ENCODE measurements at regions not wholly inside any gene's neighbourhood (a gene's known extent, or its start where the extent isn't known, plus 50 kb on each side); places are given as distances from the start of the nearest gene placed in this dataset.

DNA sequence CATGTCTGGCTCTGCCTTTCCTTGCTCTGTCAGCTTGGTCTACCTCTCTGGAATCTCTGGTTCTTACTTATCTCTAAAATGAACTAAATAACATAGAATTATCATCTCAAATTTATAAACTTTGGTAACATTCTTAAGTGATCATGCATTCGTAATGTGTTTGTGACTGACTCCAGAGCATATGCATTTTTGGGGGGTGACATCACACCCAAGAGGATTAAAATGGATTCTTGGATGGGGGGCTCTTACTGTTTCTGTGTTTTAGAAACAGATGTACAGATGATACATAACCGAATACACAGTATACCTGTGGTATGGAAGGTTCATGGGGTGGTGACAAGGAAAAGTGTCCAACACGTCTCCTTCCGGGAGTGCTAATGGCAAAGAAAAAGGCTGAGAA, 1162.1 kb downstream of the VRK1 start:
- POLR2A ChIA-PET: no interaction called here
- CTCF ChIA-PET: interaction anchor here (0.7 kb wide), 1 partner anchor 720 kb away, joined by 3 read pairs; no protein-coding TSS in a partner anchor
- Histone ChIP-seq H3K4me3 (ENCODE audit: low read depth, low read length) (no peak overlapping the region), H3K27ac (ENCODE audit: extremely low read depth, low read depth, low read length) (no peak overlapping the region), H3K9me3 (ENCODE audit: control insufficient read depth, insufficient read depth, low read depth, low read length) (no peaks in the 10 kb centered on the region), H3K4me1 (ENCODE audit: control insufficient read depth, insufficient read depth, low read length) (no peaks in the 10 kb centered on the region), H3K36me3 (ENCODE audit: control insufficient read depth in 2 of 2, insufficient read depth in 1 of 2, low read length in 2 of 2) (no peaks in the 10 kb centered on the region)
- TF ChIP-seq, protein P1, sequence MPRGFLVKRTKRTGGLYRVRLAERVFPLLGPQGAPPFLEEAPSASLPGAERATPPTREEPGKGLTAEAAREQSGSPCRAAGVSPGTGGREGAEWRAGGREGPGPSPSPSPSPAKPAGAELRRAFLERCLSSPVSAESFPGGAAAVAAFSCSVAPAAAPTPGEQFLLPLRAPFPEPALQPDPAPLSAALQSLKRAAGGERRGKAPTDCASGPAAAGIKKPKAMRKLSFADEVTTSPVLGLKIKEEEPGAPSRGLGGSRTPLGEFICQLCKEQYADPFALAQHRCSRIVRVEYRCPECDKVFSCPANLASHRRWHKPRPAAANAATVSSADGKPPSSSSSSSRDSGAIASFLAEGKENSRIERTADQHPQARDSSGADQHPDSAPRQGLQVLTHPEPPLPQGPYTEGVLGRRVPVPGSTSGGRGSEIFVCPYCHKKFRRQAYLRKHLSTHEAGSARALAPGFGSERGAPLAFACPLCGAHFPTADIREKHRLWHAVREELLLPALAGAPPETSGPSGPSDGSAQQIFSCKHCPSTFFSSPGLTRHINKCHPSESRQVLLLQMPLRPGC (tag by site-specific recombination; IDR thresholded peaks at IDR 0.05): no peak
- TF ChIP-seq ZNF629 (tag by site-specific recombination; IDR thresholded peaks at IDR 0.05): no peak
- TF ChIP-seq HOXC10 (CRISPR knock-in tag; IDR thresholded peaks at IDR 0.05): no peak
- TF ChIP-seq MYNN (tag by site-specific recombination; IDR thresholded peaks at IDR 0.05; ENCODE audit: borderline replicate concordance): no peak
- no peak for TF ChIP-seq MEIS1 (CRISPR knock-in tag; IDR thresholded peaks at IDR 0.05; ENCODE audit: borderline replicate concordance)
- no peak for TF ChIP-seq ZNF76 (tag by site-specific recombination; IDR thresholded peaks at IDR 0.05; ENCODE audit: borderline replicate concordance, low read depth)
- no peak for TF ChIP-seq SALL2 (tag by site-specific recombination; IDR thresholded peaks at IDR 0.05; ENCODE audit: borderline replicate concordance)
- TF ChIP-seq, protein P2, sequence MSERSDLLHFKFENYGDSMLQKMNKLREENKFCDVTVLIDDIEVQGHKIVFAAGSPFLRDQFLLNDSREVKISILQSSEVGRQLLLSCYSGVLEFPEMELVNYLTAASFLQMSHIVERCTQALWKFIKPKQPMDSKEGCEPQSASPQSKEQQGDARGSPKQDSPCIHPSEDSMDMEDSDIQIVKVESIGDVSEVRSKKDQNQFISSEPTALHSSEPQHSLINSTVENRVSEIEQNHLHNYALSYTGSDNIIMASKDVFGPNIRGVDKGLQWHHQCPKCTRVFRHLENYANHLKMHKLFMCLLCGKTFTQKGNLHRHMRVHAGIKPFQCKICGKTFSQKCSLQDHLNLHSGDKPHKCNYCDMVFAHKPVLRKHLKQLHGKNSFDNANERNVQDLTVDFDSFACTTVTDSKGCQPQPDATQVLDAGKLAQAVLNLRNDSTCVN (tag by site-specific recombination; optimal IDR thresholded peaks at IDR 0.05): no peak
- no peak for TF ChIP-seq ZNF24 (tag by site-specific recombination; IDR thresholded peaks at IDR 0.05)
- no peak for TF ChIP-seq ZNF184 (tag by site-specific recombination; IDR thresholded peaks at IDR 0.05)
- TF ChIP-seq, protein P3, sequence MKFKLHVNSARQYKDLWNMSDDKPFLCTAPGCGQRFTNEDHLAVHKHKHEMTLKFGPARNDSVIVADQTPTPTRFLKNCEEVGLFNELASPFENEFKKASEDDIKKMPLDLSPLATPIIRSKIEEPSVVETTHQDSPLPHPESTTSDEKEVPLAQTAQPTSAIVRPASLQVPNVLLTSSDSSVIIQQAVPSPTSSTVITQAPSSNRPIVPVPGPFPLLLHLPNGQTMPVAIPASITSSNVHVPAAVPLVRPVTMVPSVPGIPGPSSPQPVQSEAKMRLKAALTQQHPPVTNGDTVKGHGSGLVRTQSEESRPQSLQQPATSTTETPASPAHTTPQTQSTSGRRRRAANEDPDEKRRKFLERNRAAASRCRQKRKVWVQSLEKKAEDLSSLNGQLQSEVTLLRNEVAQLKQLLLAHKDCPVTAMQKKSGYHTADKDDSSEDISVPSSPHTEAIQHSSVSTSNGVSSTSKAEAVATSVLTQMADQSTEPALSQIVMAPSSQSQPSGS (tag by site-specific recombination; IDR thresholded peaks at IDR 0.05; ENCODE audit: low read depth): no peak
- no peak for TF ChIP-seq ZNF350 (tag by site-specific recombination; IDR thresholded peaks at IDR 0.05)
- TF ChIP-seq, protein P4, sequence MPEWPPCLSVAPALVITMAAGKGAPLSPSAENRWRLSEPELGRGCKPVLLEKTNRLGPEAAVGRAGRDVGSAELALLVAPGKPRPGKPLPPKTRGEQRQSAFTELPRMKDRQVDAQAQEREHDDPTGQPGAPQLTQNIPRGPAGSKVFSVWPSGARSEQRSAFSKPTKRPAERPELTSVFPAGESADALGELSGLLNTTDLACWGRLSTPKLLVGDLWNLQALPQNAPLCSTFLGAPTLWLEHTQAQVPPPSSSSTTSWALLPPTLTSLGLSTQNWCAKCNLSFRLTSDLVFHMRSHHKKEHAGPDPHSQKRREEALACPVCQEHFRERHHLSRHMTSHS (tag by site-specific recombination; IDR thresholded peaks at IDR 0.05): no peak
- TF ChIP-seq ZNF341 (tag by site-specific recombination; IDR thresholded peaks at IDR 0.05; ENCODE audit: low read depth): no peak
- TF ChIP-seq ZNF660 (tag by site-specific recombination; IDR thresholded peaks at IDR 0.05): no peak
- TF ChIP-seq ZNF843 (tag by site-specific recombination; IDR thresholded peaks at IDR 0.05): no peak
- no peak for TF ChIP-seq EGR2 (tag by site-specific recombination; IDR thresholded peaks at IDR 0.05; ENCODE audit: low read depth)
- no peak for TF ChIP-seq KLF7 (tag by site-specific recombination; IDR thresholded peaks at IDR 0.05; ENCODE audit: borderline replicate concordance)
- TF ChIP-seq, protein P5, sequence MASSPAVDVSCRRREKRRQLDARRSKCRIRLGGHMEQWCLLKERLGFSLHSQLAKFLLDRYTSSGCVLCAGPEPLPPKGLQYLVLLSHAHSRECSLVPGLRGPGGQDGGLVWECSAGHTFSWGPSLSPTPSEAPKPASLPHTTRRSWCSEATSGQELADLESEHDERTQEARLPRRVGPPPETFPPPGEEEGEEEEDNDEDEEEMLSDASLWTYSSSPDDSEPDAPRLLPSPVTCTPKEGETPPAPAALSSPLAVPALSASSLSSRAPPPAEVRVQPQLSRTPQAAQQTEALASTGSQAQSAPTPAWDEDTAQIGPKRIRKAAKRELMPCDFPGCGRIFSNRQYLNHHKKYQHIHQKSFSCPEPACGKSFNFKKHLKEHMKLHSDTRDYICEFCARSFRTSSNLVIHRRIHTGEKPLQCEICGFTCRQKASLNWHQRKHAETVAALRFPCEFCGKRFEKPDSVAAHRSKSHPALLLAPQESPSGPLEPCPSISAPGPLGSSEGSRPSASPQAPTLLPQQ (tag by site-specific recombination; IDR thresholded peaks at IDR 0.05): no peak
- no peak for TF ChIP-seq ZIC2 (tag by site-specific recombination; IDR thresholded peaks at IDR 0.05)

DNA sequence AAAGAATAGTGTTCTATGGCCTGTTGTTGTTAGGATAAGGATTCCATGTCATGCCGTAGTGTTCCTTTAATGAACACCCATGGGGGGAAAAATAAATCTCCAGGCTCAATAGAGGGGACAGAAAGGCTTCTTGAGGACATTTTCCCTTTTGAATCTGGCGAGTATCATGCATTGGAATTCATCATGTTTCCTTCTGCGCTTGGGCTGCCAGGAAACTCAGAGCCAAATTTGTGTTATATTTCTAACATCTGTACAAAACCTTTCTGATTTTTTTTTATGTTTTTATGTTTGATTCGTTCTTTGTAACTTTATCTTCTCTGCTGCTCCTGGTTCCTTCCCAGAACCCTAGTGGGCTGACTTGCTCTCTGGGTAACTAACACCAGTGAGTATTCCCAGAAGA, 1163.3 kb downstream of the VRK1 start:
- CTCF ChIA-PET: no interaction called here
- H3K4me1 ChIP-seq (ENCODE audit: control insufficient read depth, insufficient read depth, low read length): no peaks in the 10 kb centered on the region
- TF ChIP-seq ZNF791 (tag by site-specific recombination; IDR thresholded peaks at IDR 0.05) (no peak), ZNF335 (tag by site-specific recombination; conservative IDR thresholded peaks at IDR 0.05) (no peak), ZNF394 (tag by site-specific recombination; IDR thresholded peaks at IDR 0.05; ENCODE audit: borderline replicate concordance) (no peak), ZNF311 (tag by site-specific recombination; IDR thresholded peaks at IDR 0.05; ENCODE audit: borderline replicate concordance) (no peak), ZEB2 (tag by site-specific recombination; IDR thresholded peaks at IDR 0.05) (no peak), ZNF660 (tag by site-specific recombination; IDR thresholded peaks at IDR 0.05) (no peak), ZNF843 (tag by site-specific recombination; IDR thresholded peaks at IDR 0.05) (no peak), ZNF10 (tag by site-specific recombination; IDR thresholded peaks at IDR 0.05) (no peak), ZNF23 (tag by site-specific recombination; IDR thresholded peaks at IDR 0.05; ENCODE audit: borderline replicate concordance) (no peak), ZNF221 (tag by site-specific recombination; IDR thresholded peaks at IDR 0.05; ENCODE audit: borderline replicate concordance) (no peak)
- TF ChIP-seq, protein P6, sequence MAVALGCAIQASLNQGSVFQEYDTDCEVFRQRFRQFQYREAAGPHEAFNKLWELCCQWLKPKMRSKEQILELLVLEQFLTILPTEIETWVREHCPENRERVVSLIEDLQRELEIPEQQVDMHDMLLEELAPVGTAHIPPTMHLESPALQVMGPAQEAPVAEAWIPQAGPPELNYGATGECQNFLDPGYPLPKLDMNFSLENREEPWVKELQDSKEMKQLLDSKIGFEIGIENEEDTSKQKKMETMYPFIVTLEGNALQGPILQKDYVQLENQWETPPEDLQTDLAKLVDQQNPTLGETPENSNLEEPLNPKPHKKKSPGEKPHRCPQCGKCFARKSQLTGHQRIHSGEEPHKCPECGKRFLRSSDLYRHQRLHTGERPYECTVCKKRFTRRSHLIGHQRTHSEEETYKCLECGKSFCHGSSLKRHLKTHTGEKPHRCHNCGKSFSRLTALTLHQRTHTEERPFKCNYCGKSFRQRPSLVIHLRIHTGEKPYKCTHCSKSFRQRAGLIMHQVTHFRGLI (tag by site-specific recombination; IDR thresholded peaks at IDR 0.05): no peak
- POLR2A ChIA-PET: no interaction called here
- H3K9me3 ChIP-seq (ENCODE audit: control insufficient read depth, insufficient read depth, low read depth, low read length): no peaks in the 10 kb centered on the region
- H3K27ac ChIP-seq (ENCODE audit: extremely low read depth, low read depth, low read length): no peak overlapping the region
- H3K36me3 ChIP-seq (ENCODE audit: control insufficient read depth in 2 of 2, insufficient read depth in 1 of 2, low read length in 2 of 2): no peaks in the 10 kb centered on the region
- no peak overlapping the region for H3K4me3 ChIP-seq (ENCODE audit: low read depth, low read length)
